WTC11 (cell line): ENCODE measurements at regions not wholly inside any gene's neighbourhood (a gene's known extent, or its start where the extent isn't known, plus 50 kb on each side); places are given as distances from the start of the nearest gene placed in this dataset.

Source experiments
- ATAC-seq: fragments of 200-7000 bp; cut with Tn5 transposase; 2 replicates; pipeline ENCODE4 v1.10.0; 2021; ENCODE audit warnings: mild to moderate bottlenecking, moderate library complexity
- CTCF ChIA-PET: fragments of 300-600 bp; sonication (Branson Sonifier 250); formaldehyde crosslinking; loops from one replicate; lab custom pipeline; 2021; ENCODE audit warnings: antibody characterized with exemption; lab: Charles Lee
- POLR2A ChIA-PET: fragments of 350-600 bp; sonication (Branson Sonifier 250); formaldehyde crosslinking; loops from one replicate; lab custom pipeline; 2021; ENCODE audit warnings: antibody characterized with exemption; lab: Charles Lee
- DNase-seq: peaks from one replicate; pipeline ENCODE4 v3.0.0; 2021; ENCODE audit warnings: low spot score
- H3K27ac Mint-ChIP-seq: 2 replicates; pipeline ENCODE4 v1.8.0; 2021; ENCODE audit warnings: mixed read lengths
- H3K27me3 Mint-ChIP-seq: 2 replicates; pipeline ENCODE4 v1.8.0; 2021; ENCODE audit warnings: low read depth, mild to moderate bottlenecking, moderate library complexity, mixed read lengths
- H3K36me3 Mint-ChIP-seq: 2 replicates; pipeline ENCODE4 v1.8.0; 2021; ENCODE audit warnings: mixed read lengths
- H3K4me1 Mint-ChIP-seq: 2 replicates; pipeline ENCODE4 v1.8.0; 2022; ENCODE audit warnings: mixed read lengths
- H3K4me3 Mint-ChIP-seq: 2 replicates; pipeline ENCODE4 v1.8.0; 2021; ENCODE audit warnings: mild to moderate bottlenecking, moderate library complexity, mixed read lengths
- H3K9me3 Mint-ChIP-seq: 2 replicates; pipeline ENCODE4 v1.8.0; 2021; ENCODE audit warnings: mixed read lengths
- CREB1 ChIP-seq: sonication (generic); formaldehyde crosslinking; IDR thresholded peaks from 2 replicates; pipeline ENCODE4 v1.8.0; 2023; ENCODE audit warnings: mild to moderate bottlenecking, missing genetic modification reagents
- ETV6 ChIP-seq: sonication (generic); formaldehyde crosslinking; IDR thresholded peaks from 2 replicates; pipeline ENCODE4 v1.8.1; 2022; ENCODE audit warnings: mild to moderate bottlenecking, missing genetic modification reagents
- FOXK1 ChIP-seq: sonication (generic); formaldehyde crosslinking; IDR thresholded peaks from 2 replicates; pipeline ENCODE4 v1.8.0; 2022; ENCODE audit warnings: mild to moderate bottlenecking, moderate library complexity, missing genetic modification reagents
- IRF2 ChIP-seq: sonication (generic); formaldehyde crosslinking; IDR thresholded peaks from 2 replicates; pipeline ENCODE4 v1.8.0; 2022; ENCODE audit warnings: low read depth, missing genetic modification reagents, borderline replicate concordance
- SOX15 ChIP-seq: fragments of 250-450 bp; sonication (Bioruptor Pico); IDR thresholded peaks from 2 replicates; pipeline ENCODE4 v1.9.0; 2021; ENCODE audit warnings: mild to moderate bottlenecking
- TEAD1 ChIP-seq: sonication (generic); formaldehyde crosslinking; IDR thresholded peaks from 2 replicates; pipeline ENCODE4 v1.8.0; 2022; ENCODE audit warnings: mild to moderate bottlenecking, missing genetic modification reagents
- TF ChIP-seq, protein P1 (sequence below): sonication (generic); formaldehyde crosslinking; IDR thresholded peaks from 2 replicates; pipeline ENCODE4 v1.8.1; 2023; ENCODE audit warnings: mild to moderate bottlenecking, moderate library complexity, missing genetic modification reagents
- TF ChIP-seq, protein P2 (sequence below): fragments of 250-450 bp; sonication (Bioruptor Pico); IDR thresholded peaks from 2 replicates; pipeline ENCODE4 v1.8.0; 2021; ENCODE audit warnings: mild to moderate bottlenecking
- TF ChIP-seq, protein P3 (sequence below): sonication (generic); formaldehyde crosslinking; IDR thresholded peaks from 2 replicates; pipeline ENCODE4 v1.8.0; 2023; ENCODE audit warnings: missing genetic modification reagents, mild to moderate bottlenecking, borderline replicate concordance
- TF ChIP-seq, protein P4 (sequence below): sonication (generic); formaldehyde crosslinking; IDR thresholded peaks from 2 replicates; pipeline ENCODE4 v1.8.1; 2022; ENCODE audit warnings: low read depth, missing genetic modification reagents, borderline replicate concordance
- TF ChIP-seq, protein P5 (sequence below): sonication (generic); formaldehyde crosslinking; IDR thresholded peaks from 2 replicates; pipeline ENCODE4 v1.8.1; 2023; ENCODE audit warnings: mild to moderate bottlenecking, missing genetic modification reagents, moderate library complexity
- TF ChIP-seq, protein P6 (sequence below): sonication (generic); formaldehyde crosslinking; IDR thresholded peaks from 2 replicates; pipeline ENCODE4 v1.8.1; 2023; ENCODE audit warnings: mild to moderate bottlenecking, missing genetic modification reagents, moderate library complexity
- TF ChIP-seq, protein P7 (sequence below): fragments of 250-450 bp; sonication (Bioruptor Pico); conservative IDR thresholded peaks from 2 replicates; pipeline ENCODE4 v1.9.0; 2021; ENCODE audit warnings: mild to moderate bottlenecking
- TF ChIP-seq, protein P8 (sequence below): fragments of 250-450 bp; sonication (Bioruptor Pico); IDR thresholded peaks from 2 replicates; pipeline ENCODE4 v1.9.0; 2021; ENCODE audit warnings: moderate library complexity, mild to moderate bottlenecking, inconsistent platforms, borderline replicate concordance
- TF ChIP-seq, protein P9 (sequence below): fragments of 200-600 bp; IDR thresholded peaks from 2 replicates; pipeline ENCODE4 v1.8.0; 2022; ENCODE audit warnings: antibody characterized with exemption
- TF ChIP-seq, protein P10 (sequence below): sonication (generic); formaldehyde crosslinking; IDR thresholded peaks from 2 replicates; pipeline ENCODE4 v1.8.1; 2022; ENCODE audit warnings: mild to moderate bottlenecking, moderate library complexity, missing genetic modification reagents

DNA sequence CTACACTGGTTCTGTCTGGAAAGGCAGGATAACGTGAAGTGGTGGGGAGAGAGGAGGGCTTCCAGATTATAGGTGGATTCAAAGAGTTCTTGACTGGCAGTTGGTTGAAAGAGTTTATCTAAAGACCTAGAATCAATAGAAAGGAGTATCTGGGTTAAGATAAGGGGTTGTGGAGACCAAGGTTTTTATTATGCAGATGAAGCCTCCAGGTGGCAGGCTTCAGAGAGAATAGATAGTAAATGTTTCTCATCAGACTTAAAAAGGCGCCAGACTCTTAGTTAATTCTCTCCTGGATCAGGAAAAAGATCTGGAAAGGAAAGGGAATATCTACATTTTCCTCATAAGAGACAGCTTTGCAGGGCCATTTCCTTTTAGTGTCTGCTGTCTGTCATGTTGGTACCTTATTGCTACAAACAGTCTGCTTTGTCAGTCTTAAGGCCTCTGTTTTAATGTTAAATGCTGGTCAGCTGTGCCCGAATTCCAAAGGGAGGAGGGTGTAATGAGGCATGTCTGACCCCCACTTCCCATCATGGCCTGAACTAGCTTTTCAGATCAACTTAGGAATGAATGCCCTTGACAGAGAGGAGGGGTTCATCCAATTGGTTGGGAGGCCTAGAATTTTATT lies 401.3 kb downstream of the FUT8 start:
- DNase-seq, result peak; percentile 44
- Mint-ChIP-seq H3K4me3 (no peak overlapping the region), H3K36me3 (peaks cover 3% of the 10 kb centered on the region; the same call in 1 of the 2 replicates), H3K27ac (peak overlapping the region; percentile 81), H3K27me3 (no peaks in the 10 kb centered on the region), H3K9me3 (peaks cover 3% of the 10 kb centered on the region; the same call in 1 of the 2 replicates), H3K4me1 (peaks cover 41% of the 10 kb centered on the region)
- peak; percentile 87 for ATAC-seq
- TF ChIP-seq, protein P1, sequence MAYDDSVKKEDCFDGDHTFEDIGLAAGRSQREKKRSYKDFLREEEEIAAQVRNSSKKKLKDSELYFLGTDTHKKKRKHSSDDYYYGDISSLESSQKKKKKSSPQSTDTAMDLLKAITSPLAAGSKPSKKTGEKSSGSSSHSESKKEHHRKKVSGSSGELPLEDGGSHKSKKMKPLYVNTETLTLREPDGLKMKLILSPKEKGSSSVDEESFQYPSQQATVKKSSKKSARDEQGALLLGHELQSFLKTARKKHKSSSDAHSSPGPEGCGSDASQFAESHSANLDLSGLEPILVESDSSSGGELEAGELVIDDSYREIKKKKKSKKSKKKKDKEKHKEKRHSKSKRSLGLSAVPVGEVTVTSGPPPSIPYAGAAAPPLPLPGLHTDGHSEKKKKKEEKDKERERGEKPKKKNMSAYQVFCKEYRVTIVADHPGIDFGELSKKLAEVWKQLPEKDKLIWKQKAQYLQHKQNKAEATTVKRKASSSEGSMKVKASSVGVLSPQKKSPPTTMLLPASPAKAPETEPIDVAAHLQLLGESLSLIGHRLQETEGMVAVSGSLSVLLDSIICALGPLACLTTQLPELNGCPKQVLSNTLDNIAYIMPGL, result no peak
- TF ChIP-seq TEAD1 (CRISPR knock-in tag), result peak; percentile 86; the same call in 1 of the 2 replicates
- ChIA-PET CTCF (interaction anchor here (0.8 to 7.3 kb wide), 5 partner anchors 9 to 402 kb away, joined by 3 to 50 read pairs (median 3); no protein-coding TSS in a partner anchor), POLR2A (interaction anchor here (1.1 kb wide), 1 partner anchor 403 kb away, joined by 3 read pairs; no protein-coding TSS in a partner anchor)

DNA sequence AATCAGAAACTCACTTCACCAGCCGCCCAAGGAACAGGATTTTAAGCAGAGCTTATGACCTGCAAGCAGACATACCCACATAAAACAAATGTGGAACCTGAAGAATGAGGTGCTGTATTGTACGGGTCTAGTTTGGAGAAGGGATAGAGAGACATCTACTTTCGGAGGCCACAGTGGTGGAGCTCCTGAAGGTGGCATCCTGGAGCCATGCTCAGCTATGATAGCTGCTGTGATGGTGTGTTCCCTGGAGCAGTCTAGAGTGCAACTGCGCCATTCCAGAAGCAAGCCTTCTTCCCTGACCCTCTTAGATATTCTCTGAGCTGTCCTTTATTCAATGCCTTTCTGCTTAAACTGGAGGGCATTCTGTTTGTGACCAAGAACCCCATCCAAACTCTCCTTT lies 402.6 kb downstream of the FUT8 start:
- no peaks in the 10 kb centered on the region for H3K27me3 Mint-ChIP-seq
- ChIA-PET POLR2A (no interaction called here), CTCF (interaction anchor here (1.3 to 7.3 kb wide), 2 partner anchors 9 to 145 kb away, joined by 5 to 50 read pairs; no protein-coding TSS in a partner anchor)
- no peak overlapping the region for H3K27ac Mint-ChIP-seq
- H3K4me3 Mint-ChIP-seq, result no peak overlapping the region
- H3K9me3 Mint-ChIP-seq, result no peaks in the 10 kb centered on the region
- DNase-seq, result no peak
- no peak for ATAC-seq
- peaks cover 38% of the 10 kb centered on the region for H3K4me1 Mint-ChIP-seq
- no peaks in the 10 kb centered on the region; the same call in 1 of the 2 replicates for H3K36me3 Mint-ChIP-seq
- no peak for TF ChIP-seq CREB1
- no peak for TF ChIP-seq IRF2
- TF ChIP-seq, protein P2, sequence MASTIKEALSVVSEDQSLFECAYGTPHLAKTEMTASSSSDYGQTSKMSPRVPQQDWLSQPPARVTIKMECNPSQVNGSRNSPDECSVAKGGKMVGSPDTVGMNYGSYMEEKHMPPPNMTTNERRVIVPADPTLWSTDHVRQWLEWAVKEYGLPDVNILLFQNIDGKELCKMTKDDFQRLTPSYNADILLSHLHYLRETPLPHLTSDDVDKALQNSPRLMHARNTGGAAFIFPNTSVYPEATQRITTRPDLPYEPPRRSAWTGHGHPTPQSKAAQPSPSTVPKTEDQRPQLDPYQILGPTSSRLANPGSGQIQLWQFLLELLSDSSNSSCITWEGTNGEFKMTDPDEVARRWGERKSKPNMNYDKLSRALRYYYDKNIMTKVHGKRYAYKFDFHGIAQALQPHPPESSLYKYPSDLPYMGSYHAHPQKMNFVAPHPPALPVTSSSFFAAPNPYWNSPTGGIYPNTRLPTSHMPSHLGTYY, result no peak
- no peak for TF ChIP-seq ETV6 (CRISPR knock-in tag)
- TF ChIP-seq, protein P3, sequence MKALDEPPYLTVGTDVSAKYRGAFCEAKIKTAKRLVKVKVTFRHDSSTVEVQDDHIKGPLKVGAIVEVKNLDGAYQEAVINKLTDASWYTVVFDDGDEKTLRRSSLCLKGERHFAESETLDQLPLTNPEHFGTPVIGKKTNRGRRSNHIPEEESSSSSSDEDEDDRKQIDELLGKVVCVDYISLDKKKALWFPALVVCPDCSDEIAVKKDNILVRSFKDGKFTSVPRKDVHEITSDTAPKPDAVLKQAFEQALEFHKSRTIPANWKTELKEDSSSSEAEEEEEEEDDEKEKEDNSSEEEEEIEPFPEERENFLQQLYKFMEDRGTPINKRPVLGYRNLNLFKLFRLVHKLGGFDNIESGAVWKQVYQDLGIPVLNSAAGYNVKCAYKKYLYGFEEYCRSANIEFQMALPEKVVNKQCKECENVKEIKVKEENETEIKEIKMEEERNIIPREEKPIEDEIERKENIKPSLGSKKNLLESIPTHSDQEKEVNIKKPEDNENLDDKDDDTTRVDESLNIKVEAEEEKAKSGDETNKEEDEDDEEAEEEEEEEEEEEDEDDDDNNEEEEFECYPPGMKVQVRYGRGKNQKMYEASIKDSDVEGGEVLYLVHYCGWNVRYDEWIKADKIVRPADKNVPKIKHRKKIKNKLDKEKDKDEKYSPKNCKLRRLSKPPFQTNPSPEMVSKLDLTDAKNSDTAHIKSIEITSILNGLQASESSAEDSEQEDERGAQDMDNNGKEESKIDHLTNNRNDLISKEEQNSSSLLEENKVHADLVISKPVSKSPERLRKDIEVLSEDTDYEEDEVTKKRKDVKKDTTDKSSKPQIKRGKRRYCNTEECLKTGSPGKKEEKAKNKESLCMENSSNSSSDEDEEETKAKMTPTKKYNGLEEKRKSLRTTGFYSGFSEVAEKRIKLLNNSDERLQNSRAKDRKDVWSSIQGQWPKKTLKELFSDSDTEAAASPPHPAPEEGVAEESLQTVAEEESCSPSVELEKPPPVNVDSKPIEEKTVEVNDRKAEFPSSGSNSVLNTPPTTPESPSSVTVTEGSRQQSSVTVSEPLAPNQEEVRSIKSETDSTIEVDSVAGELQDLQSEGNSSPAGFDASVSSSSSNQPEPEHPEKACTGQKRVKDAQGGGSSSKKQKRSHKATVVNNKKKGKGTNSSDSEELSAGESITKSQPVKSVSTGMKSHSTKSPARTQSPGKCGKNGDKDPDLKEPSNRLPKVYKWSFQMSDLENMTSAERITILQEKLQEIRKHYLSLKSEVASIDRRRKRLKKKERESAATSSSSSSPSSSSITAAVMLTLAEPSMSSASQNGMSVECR (CRISPR knock-in tag), result no peak
- TF ChIP-seq FOXK1 (CRISPR knock-in tag), result no peak
- TF ChIP-seq, protein P4, sequence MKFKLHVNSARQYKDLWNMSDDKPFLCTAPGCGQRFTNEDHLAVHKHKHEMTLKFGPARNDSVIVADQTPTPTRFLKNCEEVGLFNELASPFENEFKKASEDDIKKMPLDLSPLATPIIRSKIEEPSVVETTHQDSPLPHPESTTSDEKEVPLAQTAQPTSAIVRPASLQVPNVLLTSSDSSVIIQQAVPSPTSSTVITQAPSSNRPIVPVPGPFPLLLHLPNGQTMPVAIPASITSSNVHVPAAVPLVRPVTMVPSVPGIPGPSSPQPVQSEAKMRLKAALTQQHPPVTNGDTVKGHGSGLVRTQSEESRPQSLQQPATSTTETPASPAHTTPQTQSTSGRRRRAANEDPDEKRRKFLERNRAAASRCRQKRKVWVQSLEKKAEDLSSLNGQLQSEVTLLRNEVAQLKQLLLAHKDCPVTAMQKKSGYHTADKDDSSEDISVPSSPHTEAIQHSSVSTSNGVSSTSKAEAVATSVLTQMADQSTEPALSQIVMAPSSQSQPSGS, result no peak
- TF ChIP-seq, protein P5, sequence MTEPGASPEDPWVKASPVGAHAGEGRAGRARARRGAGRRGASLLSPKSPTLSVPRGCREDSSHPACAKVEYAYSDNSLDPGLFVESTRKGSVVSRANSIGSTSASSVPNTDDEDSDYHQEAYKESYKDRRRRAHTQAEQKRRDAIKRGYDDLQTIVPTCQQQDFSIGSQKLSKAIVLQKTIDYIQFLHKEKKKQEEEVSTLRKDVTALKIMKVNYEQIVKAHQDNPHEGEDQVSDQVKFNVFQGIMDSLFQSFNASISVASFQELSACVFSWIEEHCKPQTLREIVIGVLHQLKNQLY (CRISPR knock-in tag), result no peak
- no peak for TF ChIP-seq SOX15 (CRISPR knock-in tag)
- TF ChIP-seq, protein P6, sequence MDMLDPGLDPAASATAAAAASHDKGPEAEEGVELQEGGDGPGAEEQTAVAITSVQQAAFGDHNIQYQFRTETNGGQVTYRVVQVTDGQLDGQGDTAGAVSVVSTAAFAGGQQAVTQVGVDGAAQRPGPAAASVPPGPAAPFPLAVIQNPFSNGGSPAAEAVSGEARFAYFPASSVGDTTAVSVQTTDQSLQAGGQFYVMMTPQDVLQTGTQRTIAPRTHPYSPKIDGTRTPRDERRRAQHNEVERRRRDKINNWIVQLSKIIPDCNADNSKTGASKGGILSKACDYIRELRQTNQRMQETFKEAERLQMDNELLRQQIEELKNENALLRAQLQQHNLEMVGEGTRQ (CRISPR knock-in tag), result no peak
- TF ChIP-seq, protein P7, sequence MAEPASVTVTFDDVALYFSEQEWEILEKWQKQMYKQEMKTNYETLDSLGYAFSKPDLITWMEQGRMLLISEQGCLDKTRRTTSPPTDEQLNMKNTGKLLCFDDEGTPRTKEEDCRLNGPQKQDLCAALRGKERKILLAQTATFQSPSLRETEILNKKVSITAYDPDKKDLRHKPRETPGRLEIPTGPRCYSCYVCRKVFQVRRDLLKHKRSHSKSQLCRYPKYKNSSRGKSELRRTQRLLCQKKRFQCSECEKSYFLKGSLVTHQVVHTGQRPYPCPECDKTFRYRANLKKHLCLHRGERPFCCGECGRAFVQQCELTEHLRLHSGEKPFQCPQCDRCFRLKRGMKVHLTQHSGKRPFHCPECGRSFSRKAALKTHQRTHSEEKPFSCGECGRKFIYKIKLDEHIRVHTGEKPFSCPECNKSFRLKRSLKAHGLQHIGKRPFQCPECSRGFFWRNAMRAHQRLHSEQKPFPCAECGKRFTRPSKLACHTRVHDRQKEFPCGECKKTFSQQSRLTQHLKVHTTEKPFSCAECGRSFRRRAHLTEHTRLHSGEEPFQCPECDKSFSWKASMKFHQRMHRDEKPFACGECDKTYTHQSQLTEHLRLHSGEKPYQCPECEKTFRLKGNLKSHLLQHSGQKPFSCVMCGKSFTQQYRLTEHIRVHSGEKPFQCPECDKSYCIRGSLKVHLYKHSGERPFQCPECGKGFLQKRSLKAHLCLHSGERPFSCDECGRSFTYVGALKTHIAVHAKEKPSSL (CRISPR knock-in tag), result no peak
- TF ChIP-seq, protein P8, sequence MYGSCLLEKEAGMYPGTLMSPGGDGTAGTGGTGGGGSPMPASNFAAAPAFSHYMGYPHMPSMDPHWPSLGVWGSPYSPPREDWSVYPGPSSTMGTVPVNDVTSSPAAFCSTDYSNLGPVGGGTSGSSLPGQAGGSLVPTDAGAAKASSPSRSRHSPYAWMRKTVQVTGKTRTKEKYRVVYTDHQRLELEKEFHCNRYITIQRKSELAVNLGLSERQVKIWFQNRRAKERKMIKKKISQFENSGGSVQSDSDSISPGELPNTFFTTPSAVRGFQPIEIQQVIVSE (CRISPR knock-in tag), result no peak
- TF ChIP-seq, protein P9, sequence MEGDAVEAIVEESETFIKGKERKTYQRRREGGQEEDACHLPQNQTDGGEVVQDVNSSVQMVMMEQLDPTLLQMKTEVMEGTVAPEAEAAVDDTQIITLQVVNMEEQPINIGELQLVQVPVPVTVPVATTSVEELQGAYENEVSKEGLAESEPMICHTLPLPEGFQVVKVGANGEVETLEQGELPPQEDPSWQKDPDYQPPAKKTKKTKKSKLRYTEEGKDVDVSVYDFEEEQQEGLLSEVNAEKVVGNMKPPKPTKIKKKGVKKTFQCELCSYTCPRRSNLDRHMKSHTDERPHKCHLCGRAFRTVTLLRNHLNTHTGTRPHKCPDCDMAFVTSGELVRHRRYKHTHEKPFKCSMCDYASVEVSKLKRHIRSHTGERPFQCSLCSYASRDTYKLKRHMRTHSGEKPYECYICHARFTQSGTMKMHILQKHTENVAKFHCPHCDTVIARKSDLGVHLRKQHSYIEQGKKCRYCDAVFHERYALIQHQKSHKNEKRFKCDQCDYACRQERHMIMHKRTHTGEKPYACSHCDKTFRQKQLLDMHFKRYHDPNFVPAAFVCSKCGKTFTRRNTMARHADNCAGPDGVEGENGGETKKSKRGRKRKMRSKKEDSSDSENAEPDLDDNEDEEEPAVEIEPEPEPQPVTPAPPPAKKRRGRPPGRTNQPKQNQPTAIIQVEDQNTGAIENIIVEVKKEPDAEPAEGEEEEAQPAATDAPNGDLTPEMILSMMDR, result no peak
- TF ChIP-seq, protein P10, sequence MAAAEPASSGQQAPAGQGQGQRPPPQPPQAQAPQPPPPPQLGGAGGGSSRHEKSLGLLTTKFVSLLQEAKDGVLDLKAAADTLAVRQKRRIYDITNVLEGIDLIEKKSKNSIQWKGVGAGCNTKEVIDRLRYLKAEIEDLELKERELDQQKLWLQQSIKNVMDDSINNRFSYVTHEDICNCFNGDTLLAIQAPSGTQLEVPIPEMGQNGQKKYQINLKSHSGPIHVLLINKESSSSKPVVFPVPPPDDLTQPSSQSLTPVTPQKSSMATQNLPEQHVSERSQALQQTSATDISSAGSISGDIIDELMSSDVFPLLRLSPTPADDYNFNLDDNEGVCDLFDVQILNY, result no peak
